Osteocyte (in vitro differentiated cells): ENCODE measurements at regions not wholly inside any gene's neighbourhood (a gene's known extent, or its start where the extent isn't known, plus 50 kb on each side); places are given as distances from the start of the nearest gene placed in this dataset.
"Not testable (repeated sequence)": the region's sequence is repeated elsewhere in the genome, so short reads cannot be mapped to it uniquely, and the experiment has no call there.

Experiments used
- DNase-seq: peaks from one replicate; pipeline ENCODE4 v3.0.0; 2021; ENCODE audit warnings: mixed read lengths; ENCODE audit not compliant: unreplicated experiment; ENCODE audit errors: extremely low spot score
- H3K27ac Mint-ChIP-seq: one replicate; pipeline ENCODE4 v1.8.0; 2021; ENCODE audit warnings: mild to moderate bottlenecking, mixed read lengths; ENCODE audit not compliant: unreplicated experiment
- H3K27me3 Mint-ChIP-seq: one replicate; pipeline ENCODE4 v1.8.0; 2021; ENCODE audit warnings: mixed read lengths; ENCODE audit not compliant: unreplicated experiment
- H3K36me3 Mint-ChIP-seq: one replicate; pipeline ENCODE4 v1.8.0; 2021; ENCODE audit warnings: mixed read lengths; ENCODE audit not compliant: unreplicated experiment
- H3K4me1 Mint-ChIP-seq: one replicate; pipeline ENCODE4 v1.8.0; 2021; ENCODE audit warnings: mixed read lengths; ENCODE audit not compliant: unreplicated experiment
- H3K4me3 Mint-ChIP-seq: one replicate; pipeline ENCODE4 v1.8.0; 2021; ENCODE audit warnings: mild to moderate bottlenecking, moderate library complexity, mixed read lengths; ENCODE audit not compliant: unreplicated experiment
- H3K9me3 Mint-ChIP-seq: one replicate; pipeline ENCODE4 v1.8.0; 2021; ENCODE audit warnings: mixed read lengths; ENCODE audit not compliant: unreplicated experiment
- TF ChIP-seq, protein P1 (sequence below): fragments of 200-600 bp; sonication (generic); IDR thresholded peaks from 2 replicates; pipeline ENCODE4 v1.5.0; 2021; ENCODE audit warnings: antibody characterized with exemption, mild to moderate bottlenecking, moderate library complexity

DNA sequence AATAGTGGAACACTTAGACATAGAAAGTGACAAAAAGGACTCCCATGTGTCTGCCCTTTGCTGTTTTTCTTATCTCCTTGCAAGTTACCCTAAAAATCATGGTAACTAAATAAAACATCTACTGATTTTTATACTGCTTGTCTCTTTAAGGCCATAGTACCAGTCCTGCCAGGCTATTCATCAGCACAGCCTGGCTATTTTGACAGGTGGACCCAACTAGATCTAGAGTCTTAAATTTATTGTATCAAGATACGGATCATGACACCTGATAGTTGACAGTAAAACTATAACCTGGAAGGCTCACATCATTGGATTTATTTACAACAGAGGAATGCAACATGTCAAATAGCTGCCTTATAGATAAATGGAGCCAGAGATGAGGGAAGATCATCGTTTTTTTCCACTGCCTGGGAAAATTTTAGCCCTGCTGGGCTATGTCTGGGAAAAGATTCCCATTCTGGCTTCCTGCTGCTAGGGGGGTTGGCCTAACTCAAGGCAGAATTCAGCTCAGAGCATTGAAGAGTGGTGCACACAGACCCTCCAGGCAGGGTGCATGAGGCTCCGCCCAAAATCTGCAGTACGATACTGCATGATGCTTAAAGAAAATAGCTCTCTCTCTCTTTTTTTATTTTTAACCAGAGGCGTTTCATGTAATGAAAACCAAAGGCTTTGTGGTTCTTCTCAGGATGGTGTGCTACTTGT, 292.0 kb upstream of the FZD8 start:
- Mint-ChIP-seq H3K27me3 (peaks cover 7% of the 10 kb centered on the region), H3K4me3 (no peak overlapping the region), H3K9me3 (peaks cover 7% of the 10 kb centered on the region), H3K36me3 (no peaks in the 10 kb centered on the region), H3K27ac (peak overlapping the region; percentile 45), H3K4me1 (peaks cover 22% of the 10 kb centered on the region)
- peak; percentile 88 for DNase-seq
- TF ChIP-seq, protein P1, sequence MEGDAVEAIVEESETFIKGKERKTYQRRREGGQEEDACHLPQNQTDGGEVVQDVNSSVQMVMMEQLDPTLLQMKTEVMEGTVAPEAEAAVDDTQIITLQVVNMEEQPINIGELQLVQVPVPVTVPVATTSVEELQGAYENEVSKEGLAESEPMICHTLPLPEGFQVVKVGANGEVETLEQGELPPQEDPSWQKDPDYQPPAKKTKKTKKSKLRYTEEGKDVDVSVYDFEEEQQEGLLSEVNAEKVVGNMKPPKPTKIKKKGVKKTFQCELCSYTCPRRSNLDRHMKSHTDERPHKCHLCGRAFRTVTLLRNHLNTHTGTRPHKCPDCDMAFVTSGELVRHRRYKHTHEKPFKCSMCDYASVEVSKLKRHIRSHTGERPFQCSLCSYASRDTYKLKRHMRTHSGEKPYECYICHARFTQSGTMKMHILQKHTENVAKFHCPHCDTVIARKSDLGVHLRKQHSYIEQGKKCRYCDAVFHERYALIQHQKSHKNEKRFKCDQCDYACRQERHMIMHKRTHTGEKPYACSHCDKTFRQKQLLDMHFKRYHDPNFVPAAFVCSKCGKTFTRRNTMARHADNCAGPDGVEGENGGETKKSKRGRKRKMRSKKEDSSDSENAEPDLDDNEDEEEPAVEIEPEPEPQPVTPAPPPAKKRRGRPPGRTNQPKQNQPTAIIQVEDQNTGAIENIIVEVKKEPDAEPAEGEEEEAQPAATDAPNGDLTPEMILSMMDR, result no peak

DNA sequence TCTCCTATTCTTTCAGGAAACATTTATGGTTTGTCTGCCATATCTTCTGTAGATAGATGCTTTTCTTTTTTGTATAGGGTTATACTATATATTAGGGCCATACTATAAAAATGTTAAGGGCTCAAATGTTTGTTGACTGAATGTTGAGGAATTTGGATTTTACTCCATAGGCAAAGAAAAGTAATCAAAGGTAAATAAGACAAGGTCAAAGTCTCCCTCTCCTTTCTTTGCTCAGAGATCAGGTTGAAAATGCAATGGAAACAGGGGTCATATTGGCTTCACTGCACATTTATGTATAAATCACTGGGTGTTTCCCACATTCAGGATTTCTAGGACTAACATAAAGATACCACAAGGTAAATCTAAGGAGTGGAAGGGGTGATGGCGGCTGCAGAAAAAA, 291.4 kb upstream of the FZD8 start:
- Mint-ChIP-seq H3K9me3 (peaks cover 7% of the 10 kb centered on the region), H3K4me3 (no peak overlapping the region), H3K36me3 (no peaks in the 10 kb centered on the region), H3K27ac (no peak overlapping the region), H3K4me1 (peaks cover 22% of the 10 kb centered on the region), H3K27me3 (peaks cover 7% of the 10 kb centered on the region)
- no peak for DNase-seq
- TF ChIP-seq, protein P1, result no peak

DNA sequence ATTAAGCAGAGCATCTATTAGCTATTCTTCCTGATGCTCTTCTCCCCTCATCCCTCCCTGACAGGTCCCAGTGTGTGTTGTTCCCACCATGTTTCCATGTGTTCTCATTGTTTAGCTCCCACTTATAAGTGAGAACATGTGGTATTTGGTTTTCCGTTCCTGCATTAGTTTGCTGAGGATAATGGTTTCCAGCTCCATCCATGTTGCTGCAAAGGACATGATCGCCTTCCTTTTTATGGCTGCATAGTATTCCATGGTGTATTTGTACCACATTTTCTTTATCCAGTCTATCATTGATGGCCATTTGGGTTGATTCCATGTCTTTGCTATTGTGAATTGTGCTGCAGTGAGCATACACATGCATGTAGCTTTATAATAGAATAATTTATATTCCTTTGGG, 287.9 kb upstream of the FZD8 start:
- H3K4me1 Mint-ChIP-seq, result peaks cover 52% of the 10 kb centered on the region
- DNase-seq, H3K27me3 Mint-ChIP-seq, H3K4me3 Mint-ChIP-seq, H3K36me3 Mint-ChIP-seq, H3K9me3 Mint-ChIP-seq, H3K27ac Mint-ChIP-seq: not testable (repeated sequence)

DNA sequence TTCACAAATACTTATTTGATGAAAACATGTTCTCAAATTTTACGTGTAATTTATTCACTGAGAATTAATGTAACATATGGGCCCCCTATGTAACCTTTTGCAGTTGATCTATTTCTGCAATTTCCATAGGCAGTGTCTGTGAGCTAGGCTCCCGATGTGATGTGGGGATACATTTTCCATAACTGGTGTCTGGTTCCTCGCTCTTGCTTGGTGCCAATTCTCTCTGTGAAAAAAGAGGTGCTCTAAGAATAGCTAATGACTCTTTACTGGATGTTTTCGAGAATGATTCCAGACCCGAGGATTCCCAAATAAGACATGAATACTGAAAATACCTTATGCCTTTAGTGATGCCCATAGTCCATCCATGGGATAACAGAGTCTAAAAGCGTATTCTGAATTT, 286.7 kb upstream of the FZD8 start:
- Mint-ChIP-seq H3K4me3 (no peak overlapping the region), H3K27ac (no peak overlapping the region), H3K27me3 (no peaks in the 10 kb centered on the region), H3K4me1 (peaks cover 47% of the 10 kb centered on the region), H3K36me3 (no peaks in the 10 kb centered on the region), H3K9me3 (no peaks in the 10 kb centered on the region)
- TF ChIP-seq, protein P1, result no peak
- no peak for DNase-seq

DNA sequence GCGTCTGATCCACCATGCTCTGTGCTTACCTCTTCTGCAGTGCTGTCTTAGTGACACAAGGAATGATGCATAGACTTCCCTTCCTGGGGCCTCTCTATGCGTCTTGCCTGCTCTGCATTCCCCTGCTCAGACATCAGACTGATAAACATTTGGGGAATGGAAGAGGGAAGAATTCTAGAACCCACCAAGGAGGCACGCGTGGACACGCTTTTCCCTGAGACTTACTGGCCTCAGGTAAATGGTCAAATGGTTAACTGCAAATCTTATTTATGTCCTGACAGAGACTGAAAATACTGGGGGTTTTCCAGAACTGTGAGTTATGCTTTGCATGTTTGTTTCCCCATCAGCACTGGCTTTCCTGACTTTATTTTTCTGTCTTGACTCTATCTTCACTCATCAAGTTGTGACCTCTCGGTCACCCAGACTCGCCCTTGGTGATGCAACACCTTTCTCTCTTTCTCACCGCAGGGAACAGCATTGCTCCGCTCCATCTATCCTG, 285.9 kb upstream of the FZD8 start:
- no peak for DNase-seq
- Mint-ChIP-seq H3K36me3 (no peaks in the 10 kb centered on the region), H3K27ac (no peak overlapping the region), H3K4me1 (peaks cover 41% of the 10 kb centered on the region), H3K27me3 (no peaks in the 10 kb centered on the region), H3K4me3 (no peak overlapping the region), H3K9me3 (no peaks in the 10 kb centered on the region)
- TF ChIP-seq, protein P1, result no peak
